Fibroblast of skin of right quadriceps (primary cell): ENCODE measurements at regions not wholly inside any gene's neighbourhood (a gene's known extent, or its start where the extent isn't known, plus 50 kb on each side); places are given as distances from the start of the nearest gene placed in this dataset.
"Not testable (repeated sequence)": the region's sequence is repeated elsewhere in the genome, so short reads cannot be mapped to it uniquely, and the experiment has no call there.

Experiments used
- DNase-seq: peaks from one replicate; pipeline ENCODE4 v3.0.0-alpha.2; 2013

DNA sequence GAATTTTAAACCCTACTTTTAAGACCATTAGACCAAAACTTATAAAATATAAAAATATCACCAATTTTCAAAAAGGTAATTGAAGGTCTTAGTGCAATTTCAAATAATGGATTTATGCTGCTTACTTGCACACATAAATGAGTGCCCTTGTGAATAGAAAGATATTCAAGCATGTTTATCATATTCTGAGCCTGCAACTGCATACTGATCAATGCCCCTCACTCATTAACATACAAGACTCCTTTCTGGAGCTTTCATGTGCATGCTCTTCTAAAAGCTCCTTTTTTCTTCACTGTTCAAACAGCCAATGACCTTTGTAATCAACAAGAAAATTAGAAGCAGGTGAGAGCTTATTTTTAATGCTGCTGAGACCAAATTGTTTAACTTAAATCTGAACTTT lies 1139.3 kb downstream of the HACE1 start:
- no peak for DNase-seq

DNA sequence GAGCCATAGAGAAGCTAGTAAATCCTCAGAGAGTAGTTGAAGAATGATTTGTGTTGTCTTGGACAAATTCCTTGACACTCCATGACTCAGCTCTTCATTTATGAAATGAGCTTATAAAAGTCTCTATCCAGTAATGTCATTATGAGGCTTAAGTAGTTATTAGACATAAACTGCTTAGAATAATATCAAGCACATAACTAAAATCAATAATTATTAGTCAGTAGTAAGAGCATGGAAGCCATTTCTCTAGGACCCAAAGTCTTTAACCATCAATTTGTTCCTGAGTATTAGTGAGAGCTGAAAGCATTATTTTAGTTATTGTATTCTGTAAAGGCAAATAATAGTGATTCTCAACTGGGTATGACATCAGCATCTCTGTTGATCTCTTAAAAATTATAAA lies 1140.2 kb downstream of the HACE1 start:
- no peak for DNase-seq

DNA sequence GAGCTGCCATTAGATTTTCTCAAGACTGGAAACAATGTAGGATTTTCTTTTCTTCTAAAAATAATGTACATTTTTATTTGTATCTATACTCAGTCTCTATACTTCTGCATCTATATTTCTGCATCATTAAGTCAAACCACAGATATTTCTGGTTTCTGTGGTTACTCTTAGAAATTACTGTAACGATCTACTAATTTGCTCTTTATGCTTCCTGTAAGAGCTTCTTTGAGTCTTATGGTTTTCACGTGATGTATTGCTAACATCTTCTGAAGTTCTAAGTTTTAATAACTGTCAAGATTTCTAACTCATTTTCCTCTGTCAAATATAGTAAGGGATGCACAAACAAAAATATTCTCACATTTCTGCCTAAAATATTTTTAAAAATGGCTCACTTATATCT lies 1144.5 kb downstream of the HACE1 start:
- DNase-seq = no peak

DNA sequence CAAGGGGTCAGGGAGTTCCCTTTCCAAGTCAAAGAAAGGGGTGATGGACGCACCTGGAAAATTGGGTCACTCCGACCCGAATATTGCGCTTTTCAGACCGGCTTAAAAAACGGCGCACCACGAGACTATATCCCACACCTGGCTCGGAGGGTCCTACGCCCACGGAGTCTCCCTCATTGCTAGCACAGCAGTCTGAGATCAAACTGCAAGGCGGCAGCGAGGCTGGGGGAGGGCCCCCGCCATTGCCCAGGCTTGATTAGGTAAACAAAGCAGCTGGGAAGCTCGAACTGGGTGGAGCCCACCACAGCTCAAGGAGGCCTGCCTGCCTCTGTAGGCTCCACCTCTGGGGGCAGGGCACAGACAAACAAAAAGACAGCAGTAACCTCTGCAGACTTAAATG lies 1150.5 kb downstream of the HACE1 start:
- not testable (repeated sequence) for DNase-seq

DNA sequence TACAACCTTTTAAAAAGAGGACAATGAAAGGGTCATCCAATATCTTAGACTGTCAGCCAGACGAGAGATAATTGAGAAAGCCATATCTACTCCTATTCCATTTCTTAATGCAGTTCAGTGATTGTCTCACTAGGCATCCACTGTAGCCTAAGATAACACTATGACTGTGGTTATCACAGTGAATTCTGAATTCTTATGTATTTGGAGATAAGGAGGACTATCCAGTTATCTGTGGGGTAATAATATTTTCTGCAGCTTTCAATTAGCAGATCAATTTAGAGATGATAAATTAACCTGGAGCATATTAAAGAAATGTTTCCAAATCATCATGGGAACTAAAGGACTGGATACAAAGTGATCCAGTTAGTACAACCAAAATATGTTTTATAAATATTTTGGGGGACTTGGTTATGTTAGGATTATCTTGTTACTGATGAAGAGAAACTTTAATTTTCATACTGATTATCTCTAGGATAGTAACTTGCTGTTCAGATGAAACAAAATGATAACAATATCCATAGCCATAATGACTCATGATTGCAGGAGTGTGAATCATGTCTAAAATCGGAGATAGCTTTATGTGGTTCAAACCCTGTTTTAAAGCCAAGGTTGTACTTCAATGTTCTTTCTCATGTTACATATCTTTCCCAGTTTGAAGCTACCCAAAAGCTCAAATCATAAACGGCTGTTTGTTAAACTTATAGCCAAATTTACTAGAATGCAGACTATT lies 1152.0 kb downstream of the HACE1 start:
- no peak for DNase-seq

DNA sequence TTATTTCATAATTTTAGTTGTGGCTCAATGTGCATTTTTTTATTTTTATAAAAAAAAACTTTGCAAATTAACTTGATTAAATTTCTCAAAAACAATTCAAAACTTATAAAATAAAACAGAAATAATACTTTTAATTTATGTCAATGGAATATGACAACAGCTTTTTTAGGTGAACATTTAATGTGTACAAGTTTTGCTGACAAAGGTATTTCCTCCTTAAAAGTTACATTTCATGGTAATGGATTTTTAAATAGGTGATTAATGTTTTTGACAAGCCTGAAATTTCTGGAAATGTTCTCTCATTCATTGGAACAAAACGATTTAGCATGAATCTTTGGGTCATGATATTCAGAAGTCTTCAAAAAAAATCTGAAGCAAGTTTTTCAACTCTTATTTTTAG lies 1160.0 kb downstream of the HACE1 start:
- no peak for DNase-seq

DNA sequence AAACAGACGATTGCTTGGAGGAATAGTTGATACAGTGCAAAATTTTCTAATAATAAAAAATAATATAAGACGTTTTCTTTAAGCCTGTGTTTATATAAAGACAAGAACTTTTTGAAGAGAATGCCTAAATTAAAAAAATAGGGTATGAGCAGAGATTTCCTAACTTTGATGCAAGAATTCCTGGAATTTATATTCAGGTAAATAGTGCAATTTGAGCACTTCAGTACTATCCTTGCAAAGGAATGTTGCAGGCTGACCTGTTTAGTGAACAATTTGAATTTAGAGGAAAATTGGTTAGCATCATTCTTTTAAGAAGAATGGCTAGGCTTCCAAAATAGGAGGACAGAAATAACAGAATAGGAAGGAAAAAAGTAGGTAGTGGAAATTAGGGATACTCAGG lies 1172.3 kb downstream of the HACE1 start:
- no peak for DNase-seq

DNA sequence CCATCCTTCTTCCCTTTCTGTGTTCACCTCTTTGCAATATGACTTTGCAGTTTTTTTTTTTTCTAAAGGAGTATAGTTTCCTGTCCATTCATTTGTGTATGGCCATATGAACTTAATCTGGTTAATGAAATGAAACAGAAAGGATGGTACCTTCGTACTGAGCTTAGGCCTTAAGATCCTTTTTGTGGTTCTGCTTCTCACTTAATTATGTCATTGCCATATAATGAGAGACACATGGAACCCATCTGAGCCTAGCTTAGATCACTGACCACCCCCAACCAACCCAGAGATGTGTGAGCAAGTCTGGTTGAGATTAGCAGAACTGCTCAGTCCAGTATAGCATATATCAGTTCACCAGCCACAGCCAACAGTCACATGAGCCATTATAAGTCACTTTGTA lies 1179.6 kb downstream of the HACE1 start:
- DNase-seq = no peak

DNA sequence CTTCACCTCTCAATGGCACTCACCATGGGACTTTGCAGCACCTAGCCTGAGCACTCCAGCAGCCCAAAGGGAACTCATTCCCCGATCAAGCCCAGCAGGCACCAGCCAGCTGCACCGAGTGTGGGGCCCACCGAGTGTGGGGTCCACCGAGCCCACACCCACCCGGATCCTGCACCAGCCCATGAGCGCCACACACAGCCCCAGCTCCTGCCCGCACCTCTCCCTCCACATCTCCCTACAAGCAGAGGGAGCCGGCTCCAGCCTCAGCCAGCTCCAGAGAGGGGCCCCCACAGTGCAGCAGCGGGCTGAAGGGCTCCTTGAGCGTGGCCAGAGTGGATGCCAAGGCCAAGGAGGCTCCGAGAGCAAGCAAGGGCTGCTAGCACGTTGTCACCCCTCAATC lies 1182.4 kb downstream of the HACE1 start:
- DNase-seq = no peak

DNA sequence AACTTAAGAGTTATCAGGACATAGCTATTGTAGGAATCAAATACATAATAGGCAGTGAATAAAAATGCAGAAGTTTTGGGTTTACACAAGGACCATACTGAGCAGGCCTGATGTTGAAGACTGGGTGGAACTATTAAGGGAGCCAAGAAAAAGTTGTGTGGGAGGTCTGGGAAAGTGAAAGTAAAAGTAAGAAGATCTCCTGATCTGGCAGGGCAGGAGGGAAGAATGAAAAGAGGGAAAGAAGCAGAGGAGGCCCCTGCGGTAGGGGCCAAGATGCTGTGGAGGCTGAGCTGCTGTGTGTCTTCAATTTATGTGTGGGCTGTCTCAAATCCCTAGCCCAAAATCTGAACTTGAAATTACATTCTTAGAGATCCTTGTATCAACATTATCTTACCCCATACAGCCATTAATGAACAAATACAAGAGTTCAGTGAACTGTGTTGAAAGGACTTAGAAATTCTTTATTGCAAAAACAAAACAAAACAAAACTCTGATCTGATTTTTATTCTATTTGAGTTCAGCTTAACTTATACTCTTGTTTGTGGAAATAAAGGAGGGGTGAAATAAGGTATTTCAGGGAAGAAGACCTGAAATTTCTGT lies 1183.8 kb downstream of the HACE1 start:
- no peak for DNase-seq

DNA sequence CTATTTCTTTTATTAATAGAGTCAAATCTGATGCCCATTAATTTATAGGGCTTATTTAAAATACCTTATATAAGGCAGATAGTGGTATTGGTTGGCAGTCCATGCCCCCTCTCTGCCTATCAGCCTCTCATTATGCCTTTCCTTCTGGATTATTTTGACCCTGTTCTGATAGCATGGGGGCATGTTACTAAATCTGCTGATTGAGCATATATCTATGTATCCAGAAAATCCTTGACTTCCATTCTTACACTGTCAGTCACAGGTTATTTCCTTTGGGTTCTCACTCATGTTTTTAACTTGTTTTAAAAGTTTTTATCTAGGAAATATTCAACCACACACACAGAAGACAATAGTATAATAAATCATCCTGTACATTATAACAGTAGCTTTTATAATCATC lies 1184.9 kb downstream of the HACE1 start:
- DNase-seq = no peak

DNA sequence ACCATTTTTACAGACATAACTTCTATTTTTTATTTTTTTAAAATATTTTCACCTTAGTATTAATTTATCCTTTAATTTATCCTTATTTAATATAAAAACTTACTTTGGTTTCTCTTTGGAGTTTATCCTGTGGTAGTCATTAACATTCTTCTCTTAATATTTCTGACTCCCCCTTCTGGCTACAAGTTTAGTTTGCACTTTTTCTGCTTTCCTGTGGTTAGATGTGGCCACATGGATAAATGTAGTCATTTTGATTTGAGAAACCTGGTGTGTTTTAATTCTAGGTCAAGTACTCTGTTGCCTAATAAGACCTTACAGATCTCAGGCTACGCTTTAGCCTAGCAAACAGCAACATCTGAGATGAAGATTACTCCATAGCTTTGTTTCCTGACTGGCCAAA lies 1187.5 kb downstream of the HACE1 start:
- no peak for DNase-seq

DNA sequence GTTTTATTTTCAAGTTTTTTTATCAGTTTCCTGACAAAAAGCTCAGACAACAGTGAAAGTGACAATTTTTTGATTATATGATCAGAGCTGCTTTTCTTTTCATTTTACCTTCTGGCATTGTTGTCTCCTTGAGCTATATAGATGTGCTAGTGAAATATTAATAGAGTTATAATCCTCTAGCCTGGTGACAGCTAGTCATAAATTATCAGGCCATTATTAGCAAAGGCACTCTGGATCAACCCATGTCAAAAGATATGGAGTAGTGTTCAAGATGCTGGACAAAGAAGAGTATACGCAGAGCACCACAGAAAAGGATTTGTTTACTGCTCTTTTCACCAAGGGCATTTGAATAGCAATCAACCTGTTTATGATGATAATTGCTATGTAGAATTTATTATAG lies 1230.1 kb downstream of the HACE1 start:
- no peak for DNase-seq

DNA sequence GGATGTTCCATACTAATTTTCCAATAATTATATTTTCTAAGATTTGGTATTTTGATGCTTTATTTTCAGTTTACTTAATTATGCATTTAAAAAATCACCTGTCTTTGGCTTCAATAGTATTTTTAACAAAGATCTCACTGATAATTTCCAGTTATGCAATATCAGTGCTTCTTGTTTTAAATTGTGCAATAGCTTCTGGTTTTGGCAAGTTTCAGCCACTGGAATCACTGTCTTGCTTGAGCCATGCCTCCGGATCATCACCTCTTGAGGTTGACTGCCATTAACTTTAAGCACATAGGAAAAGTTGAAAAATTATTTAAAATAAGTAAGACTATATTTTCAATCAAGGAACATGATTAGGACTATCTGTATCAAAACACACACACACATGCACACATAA lies 1242.1 kb downstream of the HACE1 start:
- no peak for DNase-seq

DNA sequence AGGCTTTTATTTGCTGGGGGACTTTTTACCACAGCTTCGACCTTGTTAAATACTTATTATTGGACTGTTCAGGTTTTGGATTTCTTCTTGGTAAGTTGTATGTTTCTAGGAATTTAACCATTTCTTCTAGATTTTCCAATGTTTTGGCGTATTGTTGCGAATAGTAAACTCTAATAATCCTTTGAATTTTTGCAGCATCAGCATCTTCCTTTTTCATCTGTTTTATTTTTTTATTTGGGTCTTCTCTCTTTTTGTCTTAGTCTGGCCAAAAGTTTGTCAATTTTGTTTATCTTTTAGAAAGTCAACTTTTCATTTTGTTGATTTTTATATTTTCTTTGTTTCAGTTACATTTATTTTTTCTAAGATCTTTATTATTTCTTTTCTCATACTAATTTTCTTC lies 1272.0 kb downstream of the HACE1 start:
- DNase-seq = no peak

DNA sequence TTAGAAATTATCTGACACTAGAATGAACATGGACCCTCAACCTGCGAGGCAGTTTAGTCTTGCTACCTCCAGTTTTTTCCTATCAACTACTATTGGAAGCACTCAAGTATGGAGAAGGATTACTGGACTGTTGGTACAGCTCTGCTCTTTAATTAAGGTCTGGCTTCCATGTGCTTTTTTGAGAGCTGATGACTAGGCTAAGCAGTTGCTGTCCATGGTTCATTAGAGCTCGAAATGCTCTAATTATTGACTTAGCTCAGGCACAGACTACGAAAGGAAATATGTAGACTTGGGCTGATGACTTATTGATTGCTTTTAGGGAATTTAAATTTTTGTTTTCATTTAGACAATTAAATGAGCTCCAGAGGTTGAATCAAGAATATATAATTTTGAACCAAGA lies 1281.6 kb downstream of the HACE1 start:
- no peak for DNase-seq

DNA sequence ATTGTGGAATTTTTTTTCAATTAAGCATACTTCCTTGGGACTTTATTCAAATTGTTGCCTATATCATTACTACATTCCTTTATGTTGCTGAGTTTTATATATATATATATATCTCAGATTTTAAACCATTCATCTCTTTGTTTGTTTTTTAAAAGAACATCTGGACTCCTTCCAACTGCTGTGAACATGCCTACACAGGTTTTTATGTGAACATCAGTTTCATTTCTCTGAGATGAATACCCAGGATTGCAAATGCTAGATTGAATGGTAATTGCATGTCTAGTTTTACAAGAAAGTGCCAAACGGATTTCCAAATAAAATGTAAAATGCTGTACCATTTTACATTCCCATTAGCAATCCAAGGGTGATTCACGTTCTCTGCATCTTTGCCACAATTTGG lies 1289.3 kb downstream of the HACE1 start:
- no peak for DNase-seq

DNA sequence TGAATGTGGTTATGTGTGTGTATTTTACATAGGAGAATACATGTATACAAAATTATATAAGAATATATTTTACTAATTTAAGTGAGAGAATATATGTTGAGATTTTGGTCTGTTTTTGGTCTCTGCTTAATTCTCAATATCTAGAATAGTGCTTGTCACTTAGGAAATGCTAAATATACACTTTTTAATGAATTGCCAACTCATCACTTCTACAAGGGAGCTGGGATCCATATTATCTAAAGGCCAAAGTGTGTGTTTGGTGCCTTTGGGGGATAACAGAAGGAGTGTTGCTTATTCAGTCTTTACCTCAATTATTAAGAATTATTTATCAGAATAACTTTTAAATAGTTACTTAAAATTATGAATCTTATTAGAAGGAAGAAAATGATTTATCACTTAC lies 1304.8 kb downstream of the HACE1 start:
- DNase-seq = no peak

DNA sequence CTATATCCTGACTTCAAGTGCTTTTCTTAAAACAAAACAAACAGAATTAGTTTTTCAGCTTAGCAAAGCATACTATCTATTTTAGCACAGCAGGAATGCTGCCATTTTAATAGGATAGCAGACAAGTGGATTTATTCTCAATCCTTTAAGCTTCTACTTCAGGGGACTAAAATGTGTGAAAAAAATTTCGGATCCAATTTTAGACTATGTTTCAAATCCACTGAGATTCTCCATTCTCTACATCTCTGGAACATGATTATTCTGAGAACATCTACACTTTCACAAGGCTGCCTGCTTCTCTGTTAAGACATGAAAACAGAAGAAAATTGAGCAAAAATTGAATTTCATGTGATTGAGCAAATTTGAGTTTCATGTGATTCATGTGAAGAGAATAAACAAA lies 1321.3 kb downstream of the HACE1 start:
- DNase-seq = no peak

DNA sequence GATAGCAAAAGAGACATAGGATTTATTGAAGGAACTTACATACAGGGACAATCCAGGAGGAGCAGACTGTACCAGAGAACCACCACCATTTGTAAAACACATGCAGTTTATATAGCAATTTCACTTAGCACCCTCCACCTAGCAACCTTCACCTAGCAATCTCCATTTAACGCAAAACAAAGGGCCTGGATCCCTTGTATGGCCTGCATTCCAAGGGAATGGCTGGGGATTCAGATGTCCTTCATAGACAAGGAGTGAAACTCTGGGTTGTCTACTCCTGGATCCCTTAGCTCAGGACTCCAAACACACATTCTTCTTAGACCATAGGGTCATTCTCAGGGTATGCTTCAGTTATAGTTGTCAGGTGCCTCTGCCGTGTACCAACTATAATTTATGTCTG lies 1324.9 kb downstream of the HACE1 start:
- no peak for DNase-seq

DNA sequence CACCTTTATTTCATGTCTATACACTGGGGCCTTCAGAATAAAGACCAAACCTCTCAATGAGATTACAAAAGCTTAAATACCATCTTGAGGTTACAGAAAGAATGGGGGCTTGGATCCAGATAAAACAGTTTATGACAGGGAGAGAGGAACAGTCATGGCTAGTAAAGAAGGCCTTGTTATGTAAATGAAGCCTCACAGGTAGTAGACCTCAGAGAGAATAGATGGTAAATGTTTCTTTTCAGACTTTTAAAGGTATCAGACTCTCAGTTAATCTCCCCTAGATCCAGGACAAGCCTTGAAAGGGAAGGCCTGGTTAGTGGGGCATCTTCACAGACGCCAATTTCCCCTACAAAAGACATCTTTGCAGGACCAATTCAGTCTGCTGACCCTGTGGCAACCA lies 1325.6 kb downstream of the HACE1 start:
- no peak for DNase-seq

DNA sequence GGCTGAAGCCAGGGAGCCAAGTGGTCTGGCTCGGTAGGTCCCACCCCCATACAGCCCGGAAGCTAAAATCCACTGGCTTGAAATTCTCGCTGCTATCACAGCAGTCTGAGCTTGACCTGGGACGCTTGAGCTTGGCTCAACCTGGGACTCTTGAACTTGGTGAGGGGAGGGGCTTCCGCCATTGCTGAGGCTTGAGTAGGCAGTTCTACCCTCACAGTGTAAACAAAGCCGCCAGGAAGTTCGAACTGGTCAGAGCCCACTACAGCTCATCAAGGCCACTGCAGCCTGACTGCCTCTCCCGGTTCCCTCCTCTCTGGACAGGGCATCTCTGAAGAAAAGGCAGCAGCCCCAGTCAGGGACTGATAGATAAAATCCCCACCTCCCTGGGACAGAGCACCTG lies 1337.7 kb downstream of the HACE1 start:
- DNase-seq = no peak

DNA sequence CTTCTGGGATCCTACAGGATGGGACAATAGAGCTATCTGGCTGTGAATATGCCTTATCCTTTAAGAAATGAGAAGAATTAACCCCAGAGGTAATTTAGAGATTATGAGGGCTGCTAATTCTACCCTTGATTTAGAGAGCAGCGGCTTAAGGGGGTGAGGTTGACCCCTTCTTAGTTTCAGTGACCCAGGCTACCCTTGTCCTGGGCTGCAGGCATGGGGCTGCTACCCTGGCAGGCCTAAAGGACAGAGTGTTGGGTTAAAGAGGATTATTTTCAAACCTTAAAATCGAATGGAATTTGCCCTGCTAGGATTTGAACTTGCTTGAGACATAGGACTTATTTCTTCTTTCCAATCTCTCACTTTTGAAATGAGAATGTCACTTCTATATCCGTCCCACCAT lies 1343.4 kb downstream of the HACE1 start:
- DNase-seq = no peak

DNA sequence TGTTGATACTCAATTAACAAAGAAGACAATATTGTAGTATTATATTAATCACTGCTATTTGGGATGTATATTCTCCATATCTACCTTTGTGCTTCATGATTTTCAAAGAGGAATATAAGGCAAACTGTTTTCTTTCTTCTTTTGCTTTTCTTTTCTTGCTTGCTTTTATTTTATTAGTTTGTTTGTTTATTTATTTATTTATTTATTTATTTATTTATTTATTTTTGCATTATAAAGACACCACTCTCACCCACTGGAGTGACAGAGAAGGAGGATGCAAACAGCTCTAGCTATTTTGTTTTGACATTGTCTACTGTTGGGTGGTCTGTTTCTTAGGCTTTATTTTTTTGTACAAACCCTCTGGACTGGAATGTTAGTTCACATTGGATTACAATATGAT lies 1352.7 kb downstream of the HACE1 start:
- no peak for DNase-seq

DNA sequence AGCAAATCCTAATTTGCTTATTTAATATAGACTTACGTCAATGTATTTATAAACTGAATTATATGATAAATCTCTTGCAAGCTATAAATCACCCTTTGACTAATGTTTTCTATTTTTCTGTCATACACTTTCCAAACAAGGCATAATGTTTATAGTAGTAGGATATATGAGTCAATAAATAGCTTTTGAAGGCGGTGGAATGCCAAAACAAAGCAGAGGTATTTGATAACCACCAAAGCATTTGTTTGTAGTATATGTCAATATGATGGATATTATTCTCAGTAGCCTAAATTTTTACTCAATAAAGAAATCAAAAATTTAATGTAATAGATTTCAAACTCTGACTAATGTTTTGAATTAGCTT lies 1354.6 kb downstream of the HACE1 start:
- no peak for DNase-seq
